ENCODE measurements at regions not wholly inside any gene's neighbourhood (a gene's known extent, or its start where the extent isn't known, plus 50 kb on each side); places are given as distances from the start of the nearest gene placed in this dataset.

DNA sequence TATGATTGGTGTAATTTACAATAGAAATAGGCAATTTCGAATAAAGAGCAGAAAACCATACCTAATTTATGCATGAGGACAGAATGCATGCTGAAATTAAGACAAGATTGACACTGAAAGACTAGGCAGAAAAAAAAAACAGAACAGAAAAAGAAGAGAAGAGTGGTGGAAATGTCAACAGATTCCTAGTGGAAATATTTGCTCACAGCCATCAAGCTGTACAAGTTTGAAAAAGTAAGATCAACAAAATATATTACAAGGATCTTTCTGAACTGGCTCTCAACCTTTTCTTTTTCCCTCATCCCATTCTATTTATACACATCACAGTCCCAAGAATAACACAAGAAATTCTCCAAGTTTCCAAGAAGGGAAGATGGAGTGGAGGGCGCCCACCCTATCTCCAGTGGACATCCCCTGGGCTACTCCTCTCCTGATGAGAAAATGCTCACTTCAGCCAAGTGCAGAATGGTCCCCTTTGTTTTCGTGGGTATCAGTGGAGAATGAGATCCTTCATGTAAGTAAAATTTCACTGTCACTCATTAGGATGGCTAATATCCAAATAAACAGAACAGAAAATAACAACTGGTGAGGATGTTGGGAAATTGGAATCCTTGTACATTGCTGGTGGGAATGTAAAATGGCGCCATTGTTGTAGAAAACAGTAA lies 51.0 kb upstream of the ZNF532 start:
- FAIRE-seq (no peak), DNase-seq (ENCODE audit: low read depth) (no peak)
- TF ChIP-seq, protein P1, sequence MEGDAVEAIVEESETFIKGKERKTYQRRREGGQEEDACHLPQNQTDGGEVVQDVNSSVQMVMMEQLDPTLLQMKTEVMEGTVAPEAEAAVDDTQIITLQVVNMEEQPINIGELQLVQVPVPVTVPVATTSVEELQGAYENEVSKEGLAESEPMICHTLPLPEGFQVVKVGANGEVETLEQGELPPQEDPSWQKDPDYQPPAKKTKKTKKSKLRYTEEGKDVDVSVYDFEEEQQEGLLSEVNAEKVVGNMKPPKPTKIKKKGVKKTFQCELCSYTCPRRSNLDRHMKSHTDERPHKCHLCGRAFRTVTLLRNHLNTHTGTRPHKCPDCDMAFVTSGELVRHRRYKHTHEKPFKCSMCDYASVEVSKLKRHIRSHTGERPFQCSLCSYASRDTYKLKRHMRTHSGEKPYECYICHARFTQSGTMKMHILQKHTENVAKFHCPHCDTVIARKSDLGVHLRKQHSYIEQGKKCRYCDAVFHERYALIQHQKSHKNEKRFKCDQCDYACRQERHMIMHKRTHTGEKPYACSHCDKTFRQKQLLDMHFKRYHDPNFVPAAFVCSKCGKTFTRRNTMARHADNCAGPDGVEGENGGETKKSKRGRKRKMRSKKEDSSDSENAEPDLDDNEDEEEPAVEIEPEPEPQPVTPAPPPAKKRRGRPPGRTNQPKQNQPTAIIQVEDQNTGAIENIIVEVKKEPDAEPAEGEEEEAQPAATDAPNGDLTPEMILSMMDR (IDR thresholded peaks at IDR 0.05; ENCODE audit: insufficient read depth, low read length, severe bottlenecking), result no peak
- no peaks in the 10 kb centered on the region for H3K27me3 ChIP-seq (ENCODE audit: control insufficient read depth, insufficient read depth, low read length)
- H3K4me3 ChIP-seq (ENCODE audit: low read depth, low read length), result no peak overlapping the region
- no peaks in the 10 kb centered on the region for H3K36me3 ChIP-seq (ENCODE audit: control insufficient read depth, insufficient read depth, low read length)

GRCh38 chr18:58814317-58814716 lies 50.4 kb upstream of the ZNF532 start:
- no peaks in the 10 kb centered on the region for H3K27me3 ChIP-seq (ENCODE audit: control insufficient read depth, insufficient read depth, low read length)
- DNase-seq (ENCODE audit: low read depth) (no peak), FAIRE-seq (no peak)
- TF ChIP-seq, protein P1 (IDR thresholded peaks at IDR 0.05; ENCODE audit: insufficient read depth, low read length, severe bottlenecking), result no peak
- no peaks in the 10 kb centered on the region for H3K36me3 ChIP-seq (ENCODE audit: control insufficient read depth, insufficient read depth, low read length)
- H3K4me3 ChIP-seq (ENCODE audit: low read depth, low read length), result no peak overlapping the region
